Astrocyte (in vitro differentiated cells and primary cell): ENCODE measurements at regions not wholly inside any gene's neighbourhood (a gene's known extent, or its start where the extent isn't known, plus 50 kb on each side); places are given as distances from the start of the nearest gene placed in this dataset.

Experiments
- EZH2 ChIP-seq: IDR thresholded peaks from 2 replicates; pipeline ENCODE4 v1.6.1; 2012; ENCODE audit warnings: mild to moderate bottlenecking, low read length, inconsistent platforms; ENCODE audit not compliant: insufficient read depth
- TF ChIP-seq, protein P1 (sequence below): IDR thresholded peaks from 2 replicates; pipeline ENCODE4 v1.5.1; 2011; ENCODE audit warnings: low read depth, mild to moderate bottlenecking, inconsistent platforms, low read length, moderate library complexity; ENCODE audit not compliant: insufficient read depth

DNA sequence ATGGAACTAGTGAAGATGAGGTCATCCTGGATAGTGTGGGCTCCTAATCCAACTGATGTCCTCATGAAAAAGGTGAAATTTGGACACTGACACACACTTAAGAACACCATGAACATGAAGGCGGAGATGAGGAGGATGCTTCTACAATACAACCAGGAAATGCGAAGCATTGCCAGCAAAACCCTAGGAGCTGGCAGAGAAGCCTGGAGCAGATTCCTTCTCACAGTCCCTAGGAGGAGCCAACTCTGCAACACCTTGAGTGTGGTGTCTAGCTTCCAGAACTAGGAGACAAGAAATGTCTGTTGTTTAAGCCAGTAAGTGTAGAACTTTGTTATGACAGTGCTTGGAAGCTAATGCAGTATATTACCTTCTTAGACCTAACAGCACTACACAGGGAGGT lies 191.9 kb upstream of the PWP1 start:
- TF ChIP-seq, protein P1, sequence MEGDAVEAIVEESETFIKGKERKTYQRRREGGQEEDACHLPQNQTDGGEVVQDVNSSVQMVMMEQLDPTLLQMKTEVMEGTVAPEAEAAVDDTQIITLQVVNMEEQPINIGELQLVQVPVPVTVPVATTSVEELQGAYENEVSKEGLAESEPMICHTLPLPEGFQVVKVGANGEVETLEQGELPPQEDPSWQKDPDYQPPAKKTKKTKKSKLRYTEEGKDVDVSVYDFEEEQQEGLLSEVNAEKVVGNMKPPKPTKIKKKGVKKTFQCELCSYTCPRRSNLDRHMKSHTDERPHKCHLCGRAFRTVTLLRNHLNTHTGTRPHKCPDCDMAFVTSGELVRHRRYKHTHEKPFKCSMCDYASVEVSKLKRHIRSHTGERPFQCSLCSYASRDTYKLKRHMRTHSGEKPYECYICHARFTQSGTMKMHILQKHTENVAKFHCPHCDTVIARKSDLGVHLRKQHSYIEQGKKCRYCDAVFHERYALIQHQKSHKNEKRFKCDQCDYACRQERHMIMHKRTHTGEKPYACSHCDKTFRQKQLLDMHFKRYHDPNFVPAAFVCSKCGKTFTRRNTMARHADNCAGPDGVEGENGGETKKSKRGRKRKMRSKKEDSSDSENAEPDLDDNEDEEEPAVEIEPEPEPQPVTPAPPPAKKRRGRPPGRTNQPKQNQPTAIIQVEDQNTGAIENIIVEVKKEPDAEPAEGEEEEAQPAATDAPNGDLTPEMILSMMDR: no peak
- no peak for TF ChIP-seq EZH2
